HEK293 (cell line): ENCODE measurements at regions not wholly inside any gene's neighbourhood (a gene's known extent, or its start where the extent isn't known, plus 50 kb on each side); places are given as distances from the start of the nearest gene placed in this dataset.
"Not testable (repeated sequence)": the region's sequence is repeated elsewhere in the genome, so short reads cannot be mapped to it uniquely, and the experiment has no call there.

Experiments
- CTCF ChIA-PET: fragments of 350-600 bp; formaldehyde crosslinking; extraction: SDS; loops from one replicate; lab custom pipeline; 2021; ENCODE audit warnings: antibody characterized with exemption; lab: Yijun Ruan, JAX
- POLR2A ChIA-PET: fragments of 300-600 bp; formaldehyde crosslinking; extraction: SDS; loops from one replicate; lab custom pipeline; 2020; ENCODE audit warnings: antibody characterized with exemption, inconsistent platforms; lab: Yijun Ruan, JAX
- H3K27ac ChIP-seq: fragments of 200-500 bp; sonication (Bioruptor generic); 2 replicates; pipeline ENCODE4 v1.5.1; 2014; ENCODE audit warnings: low read depth, low read length, control low read depth, inconsistent platforms; ENCODE audit errors: extremely low read depth
- H3K36me3 ChIP-seq, 2 experiments: fragments of 200-500 bp in 1 of 2; sonication (Bioruptor generic) in 1 of 2; 1 replicate in 1 of 2; 2 replicates in 1 of 2; pipeline ENCODE4 v1.5.1; 2014 to 2017; ENCODE audit warnings: inconsistent platforms in 2 of 2, low read length in 2 of 2; ENCODE audit not compliant: control insufficient read depth in 2 of 2, insufficient read depth in 1 of 2
- H3K4me1 ChIP-seq: fragments of 200-500 bp; sonication (Bioruptor generic); 2 replicates; pipeline ENCODE4 v1.5.1; 2014; ENCODE audit warnings: mild to moderate bottlenecking, low read length, inconsistent platforms; ENCODE audit not compliant: control insufficient read depth, insufficient read depth
- H3K4me3 ChIP-seq: 2 replicates; pipeline ENCODE4 v1.5.1; 2011; ENCODE audit warnings: low read depth, mild to moderate bottlenecking, control low read depth, low read length, moderate library complexity
- H3K9me3 ChIP-seq: fragments of 200-500 bp; sonication (Bioruptor generic); 2 replicates; pipeline ENCODE4 v1.5.1; 2014; ENCODE audit warnings: low read depth, low read length, inconsistent platforms; ENCODE audit not compliant: control insufficient read depth, insufficient read depth
- ELK4 ChIP-seq: IDR thresholded peaks from 2 replicates; pipeline ENCODE4 v1.6.1; 2011; ENCODE audit warnings: mild to moderate bottlenecking, low read depth, low read length, borderline replicate concordance
- KLF9 ChIP-seq: fragments of 450-650 bp; formaldehyde crosslinking; IDR thresholded peaks from 2 replicates; pipeline ENCODE4 v1.5.1; 2016; ENCODE audit warnings: missing biosample characterization, missing genetic modification characterization, low read depth
- SALL2 ChIP-seq: fragments of 450-650 bp; formaldehyde crosslinking; IDR thresholded peaks from 2 replicates; pipeline ENCODE4 v1.5.0; 2017; ENCODE audit warnings: missing biosample characterization, mild to moderate bottlenecking, missing genetic modification characterization, borderline replicate concordance
- TCF7L2 ChIP-seq: IDR thresholded peaks from 2 replicates; pipeline ENCODE4 v1.6.1; 2011; ENCODE audit warnings: low read depth, mild to moderate bottlenecking, inconsistent platforms, low read length, moderate library complexity, borderline replicate concordance
- ZBTB17 ChIP-seq: fragments of 450-650 bp; formaldehyde crosslinking; IDR thresholded peaks from 2 replicates; pipeline ENCODE4 v1.5.1; 2016; ENCODE audit warnings: missing biosample characterization, missing genetic modification characterization
- ZFP41 ChIP-seq: fragments of 450-650 bp; formaldehyde crosslinking; IDR thresholded peaks from 2 replicates; pipeline ENCODE4 v1.5.1; 2016; ENCODE audit warnings: missing biosample characterization, missing genetic modification characterization, borderline replicate concordance
- ZNF146 ChIP-seq: fragments of 450-650 bp; formaldehyde crosslinking; IDR thresholded peaks from 2 replicates; pipeline ENCODE4 v1.5.1; 2016; ENCODE audit warnings: missing biosample characterization, missing genetic modification characterization
- ZNF155 ChIP-seq: fragments of 450-650 bp; formaldehyde crosslinking; IDR thresholded peaks from 2 replicates; pipeline ENCODE4 v1.5.1; 2016; ENCODE audit warnings: missing biosample characterization, missing genetic modification characterization
- ZNF2 ChIP-seq: fragments of 450-650 bp; formaldehyde crosslinking; IDR thresholded peaks from 2 replicates; pipeline ENCODE4 v1.5.1; 2016; ENCODE audit warnings: missing biosample characterization, missing genetic modification characterization
- ZNF202 ChIP-seq: fragments of 450-650 bp; formaldehyde crosslinking; IDR thresholded peaks from 2 replicates; pipeline ENCODE4 v1.5.1; 2016; ENCODE audit warnings: missing biosample characterization, missing genetic modification characterization, borderline replicate concordance
- ZNF211 ChIP-seq: fragments of 450-650 bp; formaldehyde crosslinking; IDR thresholded peaks from 2 replicates; pipeline ENCODE4 v1.5.1; 2016; ENCODE audit warnings: low read depth, missing biosample characterization, missing genetic modification characterization
- ZNF48 ChIP-seq: fragments of 450-650 bp; formaldehyde crosslinking; IDR thresholded peaks from 2 replicates; pipeline ENCODE4 v1.5.1; 2016; ENCODE audit warnings: missing biosample characterization, missing genetic modification characterization
- ZNF521 ChIP-seq: fragments of 450-650 bp; formaldehyde crosslinking; IDR thresholded peaks from 2 replicates; pipeline ENCODE4 v1.5.1; 2017; ENCODE audit warnings: missing biosample characterization, mild to moderate bottlenecking, missing genetic modification characterization
- ZNF548 ChIP-seq: fragments of 450-650 bp; formaldehyde crosslinking; IDR thresholded peaks from 2 replicates; pipeline ENCODE4 v1.5.1; 2016; ENCODE audit warnings: missing biosample characterization, missing genetic modification characterization
- ZNF621 ChIP-seq: fragments of 450-650 bp; formaldehyde crosslinking; IDR thresholded peaks from 2 replicates; pipeline ENCODE4 v1.5.1; 2017; ENCODE audit warnings: missing biosample characterization, missing genetic modification characterization
- ZNF670 ChIP-seq: fragments of 450-650 bp; formaldehyde crosslinking; IDR thresholded peaks from 2 replicates; pipeline ENCODE4 v1.5.1; 2016; ENCODE audit warnings: missing biosample characterization, missing genetic modification characterization, low read depth
- ZNF785 ChIP-seq: fragments of 450-650 bp; formaldehyde crosslinking; IDR thresholded peaks from 2 replicates; pipeline ENCODE4 v1.5.1; 2016; ENCODE audit warnings: missing biosample characterization, missing genetic modification characterization
- ZSCAN4 ChIP-seq: fragments of 450-650 bp; formaldehyde crosslinking; IDR thresholded peaks from 2 replicates; pipeline ENCODE4 v1.5.1; 2017; ENCODE audit warnings: missing biosample characterization, missing genetic modification characterization
- ZXDB ChIP-seq: fragments of 450-650 bp; formaldehyde crosslinking; IDR thresholded peaks from 2 replicates; pipeline ENCODE4 v1.5.1; 2016; ENCODE audit warnings: missing biosample characterization, missing genetic modification characterization

- Histone ChIP-seq H3K9me3 (no peaks in the 10 kb centered on the region), H3K4me3 (no peak overlapping the region), H3K36me3 (no peaks in the 10 kb centered on the region), H3K27ac (no peak overlapping the region), H3K4me1 (no peaks in the 10 kb centered on the region)
- ChIA-PET CTCF (no interaction called here), POLR2A (no interaction called here)
- TF ChIP-seq ZNF521 (tag by site-specific recombination) (no peak), ZNF2 (tag by site-specific recombination) (no peak), ZXDB (tag by site-specific recombination) (no peak), ZNF548 (tag by site-specific recombination) (no peak), TCF7L2 (no peak), ZNF785 (tag by site-specific recombination) (no peak), ZSCAN4 (tag by site-specific recombination) (no peak), ZNF621 (tag by site-specific recombination) (no peak), ZFP41 (tag by site-specific recombination) (no peak)
These were observed 110.0 kb upstream of the PRDX6 start for GRCh38 chr1:173367136-173367535.

- CTCF ChIA-PET, H3K4me1 ChIP-seq, H3K9me3 ChIP-seq, H3K36me3 ChIP-seq, H3K4me3 ChIP-seq, POLR2A ChIA-PET, H3K27ac ChIP-seq: not testable (repeated sequence)
These were observed 106.5 kb upstream of the PRDX6 start for GRCh38 chr1:173370586-173370985.

DNA sequence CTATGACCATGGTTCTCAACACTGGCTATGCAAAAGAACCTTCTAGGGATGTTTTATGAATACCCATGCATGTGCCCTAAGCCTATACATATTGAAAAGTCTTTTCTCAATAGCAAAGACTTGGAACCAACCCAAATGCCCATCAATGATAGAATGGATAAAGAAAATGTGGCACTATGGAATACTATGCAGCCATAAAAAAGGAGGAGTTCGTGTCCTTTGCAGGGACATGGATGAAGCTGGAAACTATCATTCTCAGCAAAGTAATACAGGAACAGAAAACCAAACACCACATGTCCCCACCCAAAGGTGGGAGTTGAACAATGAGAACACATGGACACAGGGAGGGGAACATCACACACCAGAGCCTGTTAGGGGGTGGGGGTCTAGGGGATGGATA lies 101.1 kb upstream of the PRDX6 start:
- CTCF ChIA-PET: not testable (repeated sequence)
- peak; percentile 72 for TF ChIP-seq ZNF146 (tag by site-specific recombination)

DNA sequence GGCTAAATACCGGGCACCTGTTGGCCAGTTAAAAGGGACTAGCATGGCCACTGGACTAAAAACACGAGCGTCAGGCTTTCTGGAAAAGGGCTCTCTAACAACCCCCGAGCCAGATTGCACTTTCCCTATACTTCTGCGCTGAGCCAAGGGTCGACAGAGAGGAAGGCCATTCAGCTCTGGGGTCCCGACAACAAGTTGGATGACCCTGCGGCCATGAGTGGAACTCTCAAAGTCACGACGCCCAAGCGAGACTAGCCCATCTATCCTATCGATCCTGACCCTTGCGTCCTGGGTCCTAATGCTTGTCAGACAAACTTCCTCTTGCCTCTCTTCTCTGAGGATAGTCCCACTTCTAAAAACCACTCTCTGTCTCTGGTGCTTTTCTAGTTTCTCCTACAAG lies 99.9 kb upstream of the PRDX6 start:
- H3K36me3 ChIP-seq: no peaks in the 10 kb centered on the region
- H3K4me1 ChIP-seq: no peaks in the 10 kb centered on the region
- H3K9me3 ChIP-seq: no peaks in the 10 kb centered on the region
- no peak overlapping the region for H3K27ac ChIP-seq
- no peak overlapping the region for H3K4me3 ChIP-seq
- CTCF ChIA-PET: no interaction called here
- POLR2A ChIA-PET: no interaction called here
- TF ChIP-seq ZNF670 (tag by site-specific recombination) (no peak), ZNF202 (no peak), ZNF48 (tag by site-specific recombination) (no peak), ZNF211 (tag by site-specific recombination) (no peak), ZNF146 (tag by site-specific recombination) (no peak), SALL2 (tag by site-specific recombination) (no peak), ELK4 (no peak), ZBTB17 (tag by site-specific recombination) (no peak), ZNF155 (no peak), KLF9 (tag by site-specific recombination) (no peak)

More for the DNA sequence above, 101.1 kb upstream of the PRDX6 start:
- H3K27ac ChIP-seq, H3K4me3 ChIP-seq, H3K4me1 ChIP-seq, H3K36me3 ChIP-seq, POLR2A ChIA-PET, H3K9me3 ChIP-seq: not testable (repeated sequence)
